ENCODE measurements at regions not wholly inside any gene's neighbourhood (a gene's known extent, or its start where the extent isn't known, plus 50 kb on each side); places are given as distances from the start of the nearest gene placed in this dataset.

- DNase-seq, result no peak
- peaks cover 19% of the 10 kb centered on the region for H3K9me3 Mint-ChIP-seq
- no peak overlapping the region for H3K27ac Mint-ChIP-seq
- H3K4me3 Mint-ChIP-seq, result no peak overlapping the region
- H3K27me3 Mint-ChIP-seq, result peaks cover 6% of the 10 kb centered on the region
- H3K36me3 Mint-ChIP-seq (ENCODE audit: low read depth), result peaks cover 2% of the 10 kb centered on the region
- intact Hi-C loops (cut with micrococcal nuclease), result loop anchor here (10.0 kb wide), 1 partner anchor 1337 kb away; no protein-coding TSS in a partner anchor
- H3K4me1 Mint-ChIP-seq, result peaks cover 41% of the 10 kb centered on the region
These were observed 156.1 kb downstream of the PIK3R1 start for GRCh38 chr5:68371607-68372006.

GRCh38 chr5:68372161-68372560 is 156.6 kb downstream of the PIK3R1 start:
- H3K4me3 Mint-ChIP-seq, result no peak overlapping the region
- intact Hi-C loops (cut with micrococcal nuclease), result loop anchor here (10.0 kb wide), 1 partner anchor 1337 kb away; no protein-coding TSS in a partner anchor
- peaks cover 41% of the 10 kb centered on the region for H3K4me1 Mint-ChIP-seq
- DNase-seq, result no peak
- peaks cover 14% of the 10 kb centered on the region for H3K9me3 Mint-ChIP-seq
- H3K36me3 Mint-ChIP-seq (ENCODE audit: low read depth), result peaks cover 2% of the 10 kb centered on the region
- H3K27ac Mint-ChIP-seq, result no peak overlapping the region
- H3K27me3 Mint-ChIP-seq, result peaks cover 6% of the 10 kb centered on the region

GRCh38 chr5:68373050-68373449 is 157.5 kb downstream of the PIK3R1 start:
- peaks cover 43% of the 10 kb centered on the region for H3K4me1 Mint-ChIP-seq

GRCh38 chr5:68374796-68375518 is 159.4 kb downstream of the PIK3R1 start:
- no peak overlapping the region for H3K4me3 Mint-ChIP-seq
- H3K36me3 Mint-ChIP-seq (ENCODE audit: low read depth), result peaks cover 2% of the 10 kb centered on the region
- intact Hi-C loops (cut with micrococcal nuclease), result loop anchor here (10.0 kb wide), 1 partner anchor 1340 kb away; no protein-coding TSS in a partner anchor
- H3K9me3 Mint-ChIP-seq, result peaks cover 9% of the 10 kb centered on the region
- H3K4me1 Mint-ChIP-seq, result peaks cover 46% of the 10 kb centered on the region
- no peak for DNase-seq
- peaks cover 6% of the 10 kb centered on the region for H3K27me3 Mint-ChIP-seq
- no peak overlapping the region for H3K27ac Mint-ChIP-seq

More at GRCh38 chr5:68373050-68373449, 157.5 kb downstream of the PIK3R1 start:
- no peak overlapping the region for H3K4me3 Mint-ChIP-seq
- H3K9me3 Mint-ChIP-seq, result peaks cover 18% of the 10 kb centered on the region
- peaks cover 6% of the 10 kb centered on the region for H3K27me3 Mint-ChIP-seq
- H3K27ac Mint-ChIP-seq, result no peak overlapping the region
- intact Hi-C loops (cut with micrococcal nuclease), result loop anchor here (10.0 kb wide), 1 partner anchor 1338 kb away; no protein-coding TSS in a partner anchor
- DNase-seq, result no peak
- H3K36me3 Mint-ChIP-seq (ENCODE audit: low read depth), result peaks cover 2% of the 10 kb centered on the region

GRCh38 chr5:68375540-68375939 is 160.0 kb downstream of the PIK3R1 start:
- Mint-ChIP-seq H3K36me3 (ENCODE audit: low read depth) (no peaks in the 10 kb centered on the region), H3K27ac (no peak overlapping the region), H3K9me3 (peaks cover 9% of the 10 kb centered on the region), H3K4me3 (no peak overlapping the region), H3K4me1 (peaks cover 45% of the 10 kb centered on the region), H3K27me3 (peaks cover 6% of the 10 kb centered on the region)
- no peak for DNase-seq
- intact Hi-C loops (cut with micrococcal nuclease), result loop anchor here (10.0 kb wide), 1 partner anchor 1341 kb away; no protein-coding TSS in a partner anchor

- no peak overlapping the region for H3K27ac Mint-ChIP-seq
- no peak overlapping the region for H3K4me3 Mint-ChIP-seq
- intact Hi-C loops (cut with micrococcal nuclease), result loop anchor here (10.0 kb wide), 1 partner anchor 1342 kb away; no protein-coding TSS in a partner anchor
- peaks cover 6% of the 10 kb centered on the region for H3K27me3 Mint-ChIP-seq
- H3K9me3 Mint-ChIP-seq, result peaks cover 10% of the 10 kb centered on the region
- H3K4me1 Mint-ChIP-seq, result peaks cover 49% of the 10 kb centered on the region
- H3K36me3 Mint-ChIP-seq (ENCODE audit: low read depth), result no peaks in the 10 kb centered on the region
- no peak for DNase-seq
These were observed 161.4 kb downstream of the PIK3R1 start for GRCh38 chr5:68376935-68377334.

GRCh38 chr5:68377733-68378132 is 162.2 kb downstream of the PIK3R1 start:
- Mint-ChIP-seq H3K36me3 (ENCODE audit: low read depth) (peaks cover 2% of the 10 kb centered on the region), H3K27me3 (peaks cover 6% of the 10 kb centered on the region), H3K4me3 (peak overlapping the region; percentile 34), H3K27ac (peak overlapping the region; percentile 71), H3K4me1 (peaks cover 52% of the 10 kb centered on the region), H3K9me3 (peaks cover 17% of the 10 kb centered on the region)
- intact Hi-C loops (cut with micrococcal nuclease), result loop anchor here (10.0 kb wide), 1 partner anchor 1343 kb away; no protein-coding TSS in a partner anchor
- DNase-seq, result no peak

- intact Hi-C loops (cut with micrococcal nuclease), result loop anchor here (10.0 kb wide), 1 partner anchor 1344 kb away; no protein-coding TSS in a partner anchor
- Mint-ChIP-seq H3K4me1 (peaks cover 58% of the 10 kb centered on the region), H3K36me3 (ENCODE audit: low read depth) (peaks cover 2% of the 10 kb centered on the region), H3K27ac (peak overlapping the region; percentile 61), H3K27me3 (peaks cover 6% of the 10 kb centered on the region), H3K4me3 (peak overlapping the region; percentile 40), H3K9me3 (peaks cover 14% of the 10 kb centered on the region)
- peak; percentile 75 for DNase-seq
These were observed 162.8 kb downstream of the PIK3R1 start for GRCh38 chr5:68378204-68378820.

GRCh38 chr5:68379275-68380036 is 163.9 kb downstream of the PIK3R1 start:
- H3K27me3 Mint-ChIP-seq, result peaks cover 6% of the 10 kb centered on the region
- peak overlapping the region; percentile 70 for H3K27ac Mint-ChIP-seq
- H3K36me3 Mint-ChIP-seq (ENCODE audit: low read depth), result peaks cover 2% of the 10 kb centered on the region
- H3K4me1 Mint-ChIP-seq, result peaks cover 66% of the 10 kb centered on the region
- peaks cover 15% of the 10 kb centered on the region for H3K9me3 Mint-ChIP-seq
- intact Hi-C loops (cut with micrococcal nuclease), result loop anchor here (5.0 to 10.0 kb wide), 4 partner anchors 77 to 1345 kb away; partner anchors contain the start of gene PIK3R1
- no peak overlapping the region for H3K4me3 Mint-ChIP-seq
- no peak for DNase-seq

- H3K9me3 Mint-ChIP-seq, result peaks cover 15% of the 10 kb centered on the region
- peaks cover 6% of the 10 kb centered on the region for H3K27me3 Mint-ChIP-seq
- H3K4me3 Mint-ChIP-seq, result no peak overlapping the region
- intact Hi-C loops (cut with micrococcal nuclease), result loop anchor here (5.0 to 10.0 kb wide), 3 partner anchors 78 to 165 kb away; partner anchors contain the start of gene PIK3R1
- H3K36me3 Mint-ChIP-seq (ENCODE audit: low read depth), result peaks cover 2% of the 10 kb centered on the region
- H3K4me1 Mint-ChIP-seq, result peaks cover 71% of the 10 kb centered on the region
- H3K27ac Mint-ChIP-seq, result peak overlapping the region; percentile 70
- DNase-seq, result no peak
These were observed 164.5 kb downstream of the PIK3R1 start for GRCh38 chr5:68380078-68380477.

- Mint-ChIP-seq H3K27ac (peak overlapping the region; percentile 91), H3K36me3 (ENCODE audit: low read depth) (peaks cover 2% of the 10 kb centered on the region), H3K4me3 (peak overlapping the region; percentile 16), H3K27me3 (no peaks in the 10 kb centered on the region), H3K9me3 (peaks cover 15% of the 10 kb centered on the region), H3K4me1 (peaks cover 76% of the 10 kb centered on the region)
- intact Hi-C loops (cut with micrococcal nuclease), result loop anchor here (1.0 to 10.0 kb wide), 8 partner anchors 12 to 166 kb away; partner anchors contain the start of gene PIK3R1
- DNase-seq, result peak; percentile 76
These were observed 165.5 kb downstream of the PIK3R1 start for GRCh38 chr5:68381060-68381459.

- H3K9me3 Mint-ChIP-seq, result peaks cover 15% of the 10 kb centered on the region
- intact Hi-C loops (cut with micrococcal nuclease), result loop anchor here (1.0 to 10.0 kb wide), 8 partner anchors 13 to 167 kb away; partner anchors contain the start of gene PIK3R1
- peaks cover 7% of the 10 kb centered on the region for H3K36me3 Mint-ChIP-seq (ENCODE audit: low read depth)
- H3K27ac Mint-ChIP-seq, result peak overlapping the region; percentile 91
- H3K4me3 Mint-ChIP-seq, result peak overlapping the region; percentile 24
- DNase-seq, result no peak
- H3K27me3 Mint-ChIP-seq, result no peaks in the 10 kb centered on the region
- H3K4me1 Mint-ChIP-seq, result peaks cover 75% of the 10 kb centered on the region
These were observed 166.4 kb downstream of the PIK3R1 start for GRCh38 chr5:68381909-68382308.

GRCh38 chr5:68382640-68383039 is 167.1 kb downstream of the PIK3R1 start:
- H3K4me1 Mint-ChIP-seq, result peaks cover 72% of the 10 kb centered on the region
- H3K27ac Mint-ChIP-seq, result peak overlapping the region; percentile 91
- intact Hi-C loops (cut with micrococcal nuclease), result loop anchor here (5.0 to 10.0 kb wide), 3 partner anchors 80 to 168 kb away; partner anchors contain the start of gene PIK3R1
- H3K4me3 Mint-ChIP-seq, result peak overlapping the region; percentile 54
- DNase-seq, result no peak
- no peaks in the 10 kb centered on the region for H3K27me3 Mint-ChIP-seq
- H3K36me3 Mint-ChIP-seq (ENCODE audit: low read depth), result peaks cover 7% of the 10 kb centered on the region
- peaks cover 18% of the 10 kb centered on the region for H3K9me3 Mint-ChIP-seq
